ENCODE measurements at regions not wholly inside any gene's neighbourhood (a gene's known extent, or its start where the extent isn't known, plus 50 kb on each side); places are given as distances from the start of the nearest gene placed in this dataset.

DNA sequence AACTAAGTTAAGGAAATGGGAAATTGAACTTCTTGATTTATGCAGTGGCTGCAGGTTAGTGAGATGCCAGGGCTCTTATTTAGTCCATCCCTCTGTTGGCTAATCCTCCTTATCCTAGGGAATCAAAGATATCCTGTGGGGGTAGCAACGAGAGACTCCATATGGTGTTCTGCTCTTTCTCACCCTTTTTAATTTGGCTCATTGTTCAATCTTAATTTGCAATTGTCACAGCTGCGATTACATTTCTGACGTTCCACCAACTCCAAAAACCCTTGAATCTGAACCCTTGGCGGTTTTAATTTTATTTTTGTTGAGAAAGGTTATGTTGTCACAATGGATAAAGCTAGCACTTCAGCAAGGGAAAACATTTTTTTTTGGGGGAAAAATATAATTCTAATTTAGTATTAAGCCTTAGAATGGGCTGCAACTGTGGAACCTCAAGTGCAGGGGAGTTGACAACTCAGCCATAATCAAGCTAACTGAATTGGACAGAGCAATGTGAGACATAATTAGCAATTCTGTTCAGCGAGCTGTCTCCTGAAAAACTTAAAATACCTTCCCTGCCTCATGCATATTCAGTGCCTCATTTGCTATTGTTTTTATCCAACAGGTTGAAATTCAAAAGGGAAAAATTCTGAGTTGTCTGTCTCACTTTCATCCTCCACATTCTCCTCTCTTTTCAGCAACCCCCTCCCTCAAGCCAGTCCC is 91.3 kb downstream of the MAT2B start:
- Histone ChIP-seq H3K9me3 (replicated peaks; ENCODE audit: low read length) (no peaks in the 10 kb centered on the region), H3K27me3 (ENCODE audit: control insufficient read depth, insufficient read depth, low read length) (no peaks in the 10 kb centered on the region), H3K36me3 (ENCODE audit: insufficient read depth, low read length) (no peaks in the 10 kb centered on the region), H3K4me1 (ENCODE audit: control insufficient read depth, insufficient read depth, low read length) (no peaks in the 10 kb centered on the region), H3K9ac (ENCODE audit: low read depth, low read length) (no peak overlapping the region), H3K4me2 (ENCODE audit: low read length) (no peak overlapping the region), H3K4me3 (ENCODE audit: low read length) (no peak overlapping the region)

DNA sequence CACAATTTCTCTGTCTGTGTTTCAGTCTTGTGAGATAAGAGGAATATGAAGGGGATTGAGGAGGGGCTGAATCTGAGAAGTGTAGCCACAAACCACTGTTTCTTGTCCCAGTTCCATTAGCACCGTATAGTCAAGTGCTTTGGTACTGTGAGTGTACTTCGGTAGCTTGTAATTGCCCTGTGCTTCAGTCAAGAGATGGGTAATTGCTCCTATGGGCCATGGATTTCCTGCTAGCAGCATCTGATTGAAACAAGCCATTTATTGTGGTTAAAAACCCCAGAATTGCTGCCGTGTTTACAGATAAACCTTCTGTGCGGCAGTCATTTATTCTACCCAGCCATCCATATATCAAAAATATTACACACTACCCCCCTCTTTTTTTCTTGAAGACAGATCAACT is 98.6 kb downstream of the MAT2B start:
- Histone ChIP-seq H3K4me2 (ENCODE audit: low read length) (no peak overlapping the region), H3K4me1 (ENCODE audit: control insufficient read depth, insufficient read depth, low read length) (no peaks in the 10 kb centered on the region), H3K4me3 (ENCODE audit: low read length) (no peak overlapping the region), H3K36me3 (ENCODE audit: insufficient read depth, low read length) (no peaks in the 10 kb centered on the region), H3K27me3 (ENCODE audit: control insufficient read depth, insufficient read depth, low read length) (no peaks in the 10 kb centered on the region), H3K9ac (ENCODE audit: low read depth, low read length) (no peak overlapping the region), H3K9me3 (replicated peaks; ENCODE audit: low read length) (no peaks in the 10 kb centered on the region)

GRCh38 chr5:163607256-163607655 is 101.8 kb downstream of the MAT2B start:
- Histone ChIP-seq H3K9ac (ENCODE audit: low read depth, low read length) (no peak overlapping the region), H3K27me3 (ENCODE audit: control insufficient read depth, insufficient read depth, low read length) (no peaks in the 10 kb centered on the region), H3K4me3 (ENCODE audit: low read length) (no peak overlapping the region), H3K9me3 (replicated peaks; ENCODE audit: low read length) (no peaks in the 10 kb centered on the region), H3K4me2 (ENCODE audit: low read length) (no peak overlapping the region), H3K36me3 (ENCODE audit: insufficient read depth, low read length) (no peaks in the 10 kb centered on the region), H3K4me1 (ENCODE audit: control insufficient read depth, insufficient read depth, low read length) (no peaks in the 10 kb centered on the region)

GRCh38 chr5:163608621-163609020 is 103.2 kb downstream of the MAT2B start:
- Histone ChIP-seq H3K9me3 (replicated peaks; ENCODE audit: low read length) (no peaks in the 10 kb centered on the region), H3K4me2 (ENCODE audit: low read length) (no peak overlapping the region), H3K36me3 (ENCODE audit: insufficient read depth, low read length) (no peaks in the 10 kb centered on the region), H3K27me3 (ENCODE audit: control insufficient read depth, insufficient read depth, low read length) (no peaks in the 10 kb centered on the region), H3K9ac (ENCODE audit: low read depth, low read length) (no peak overlapping the region), H3K4me1 (ENCODE audit: control insufficient read depth, insufficient read depth, low read length) (no peaks in the 10 kb centered on the region), H3K4me3 (ENCODE audit: low read length) (no peak overlapping the region)

- H3K9ac ChIP-seq (ENCODE audit: low read depth, low read length) = no peak overlapping the region
- H3K9me3 ChIP-seq (replicated peaks; ENCODE audit: low read length) = no peaks in the 10 kb centered on the region
- no peak overlapping the region for H3K4me2 ChIP-seq (ENCODE audit: low read length)
- no peaks in the 10 kb centered on the region for H3K4me1 ChIP-seq (ENCODE audit: control insufficient read depth, insufficient read depth, low read length)
- no peaks in the 10 kb centered on the region for H3K36me3 ChIP-seq (ENCODE audit: insufficient read depth, low read length)
- no peak overlapping the region for H3K4me3 ChIP-seq (ENCODE audit: low read length)
- H3K27me3 ChIP-seq (ENCODE audit: control insufficient read depth, insufficient read depth, low read length) = no peaks in the 10 kb centered on the region
These were observed 104.5 kb downstream of the MAT2B start for GRCh38 chr5:163609910-163610309.

DNA sequence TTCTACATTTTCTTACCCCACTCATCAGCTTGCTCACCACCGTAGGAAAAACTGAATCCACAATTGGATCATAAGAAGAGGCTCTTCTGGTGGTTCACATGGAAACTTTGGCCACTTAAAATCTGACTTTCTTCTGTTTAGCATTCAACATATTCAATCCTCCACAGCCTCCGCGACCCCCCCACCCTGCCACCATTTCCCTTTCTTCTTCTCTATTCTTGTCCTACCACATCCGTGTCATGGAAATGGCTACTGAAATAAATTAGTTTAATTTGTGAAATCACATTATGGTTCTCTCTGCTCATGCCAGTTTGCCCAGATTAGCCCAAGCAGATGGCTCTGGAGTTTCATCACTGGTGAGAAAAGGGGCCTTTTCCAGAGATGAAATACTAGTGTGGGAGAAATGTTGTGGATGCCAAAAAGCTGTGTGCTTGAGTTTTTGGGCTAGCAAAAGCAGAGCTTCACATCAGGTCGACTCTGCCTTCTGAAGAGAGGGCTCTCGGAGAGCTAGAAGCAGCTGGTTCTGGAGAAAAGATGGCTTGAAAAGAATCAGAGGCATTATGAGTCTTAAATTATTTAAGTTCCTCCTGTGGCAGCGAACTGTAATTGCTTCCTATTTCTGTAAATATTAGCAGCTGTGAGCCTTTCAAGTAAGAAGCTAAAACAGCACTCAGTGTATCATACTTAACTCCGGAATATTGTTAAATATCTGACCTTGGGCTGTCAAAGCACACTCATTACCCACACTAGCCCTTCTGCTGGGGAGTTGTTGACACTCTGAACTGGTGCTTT is 107.1 kb downstream of the MAT2B start:
- no peaks in the 10 kb centered on the region for H3K36me3 ChIP-seq (ENCODE audit: insufficient read depth, low read length)
- no peaks in the 10 kb centered on the region for H3K4me1 ChIP-seq (ENCODE audit: control insufficient read depth, insufficient read depth, low read length)
- no peak overlapping the region for H3K9ac ChIP-seq (ENCODE audit: low read depth, low read length)
- no peak overlapping the region for H3K4me3 ChIP-seq (ENCODE audit: low read length)
- H3K27me3 ChIP-seq (ENCODE audit: control insufficient read depth, insufficient read depth, low read length) = no peaks in the 10 kb centered on the region
- no peak overlapping the region for H3K4me2 ChIP-seq (ENCODE audit: low read length)
- no peaks in the 10 kb centered on the region for H3K9me3 ChIP-seq (replicated peaks; ENCODE audit: low read length)

GRCh38 chr5:163613150-163613442 is 107.7 kb downstream of the MAT2B start:
- Histone ChIP-seq H3K36me3 (ENCODE audit: insufficient read depth, low read length) (no peaks in the 10 kb centered on the region), H3K4me2 (ENCODE audit: low read length) (no peak overlapping the region), H3K4me3 (ENCODE audit: low read length) (no peak overlapping the region), H3K4me1 (ENCODE audit: control insufficient read depth, insufficient read depth, low read length) (no peaks in the 10 kb centered on the region), H3K9me3 (replicated peaks; ENCODE audit: low read length) (no peaks in the 10 kb centered on the region), H3K9ac (ENCODE audit: low read depth, low read length) (no peak overlapping the region), H3K27me3 (ENCODE audit: control insufficient read depth, insufficient read depth, low read length) (no peaks in the 10 kb centered on the region)

DNA sequence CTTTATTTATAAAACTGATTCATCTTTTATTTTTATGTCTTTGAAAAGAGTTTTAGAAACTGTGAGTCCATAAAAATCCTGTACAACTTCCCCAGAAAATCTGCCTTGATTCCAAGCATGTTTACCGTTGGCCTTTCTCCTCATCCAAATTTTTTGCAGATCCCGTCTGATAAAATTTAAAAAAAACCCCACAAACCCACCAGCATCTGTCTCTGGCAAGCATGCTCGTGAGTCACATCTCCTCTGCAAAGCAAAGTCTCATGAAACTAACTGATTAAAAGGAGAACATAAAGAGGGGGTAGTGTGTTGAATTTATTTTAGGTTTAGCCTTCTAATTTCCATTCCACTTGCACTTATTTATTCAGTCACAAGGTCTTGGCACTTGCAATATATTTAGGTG is 109.4 kb downstream of the MAT2B start:
- H3K9ac ChIP-seq (ENCODE audit: low read depth, low read length) = no peak overlapping the region
- H3K4me3 ChIP-seq (ENCODE audit: low read length) = no peak overlapping the region
- H3K4me2 ChIP-seq (ENCODE audit: low read length) = no peak overlapping the region
- no peaks in the 10 kb centered on the region for H3K36me3 ChIP-seq (ENCODE audit: insufficient read depth, low read length)
- no peaks in the 10 kb centered on the region for H3K9me3 ChIP-seq (replicated peaks; ENCODE audit: low read length)
- H3K27me3 ChIP-seq (ENCODE audit: control insufficient read depth, insufficient read depth, low read length) = no peaks in the 10 kb centered on the region
- no peaks in the 10 kb centered on the region for H3K4me1 ChIP-seq (ENCODE audit: control insufficient read depth, insufficient read depth, low read length)

- Histone ChIP-seq H3K36me3 (ENCODE audit: insufficient read depth, low read length) (no peaks in the 10 kb centered on the region), H3K27me3 (ENCODE audit: control insufficient read depth, insufficient read depth, low read length) (no peaks in the 10 kb centered on the region), H3K9me3 (replicated peaks; ENCODE audit: low read length) (no peaks in the 10 kb centered on the region), H3K4me2 (ENCODE audit: low read length) (no peak overlapping the region), H3K4me3 (ENCODE audit: low read length) (no peak overlapping the region), H3K4me1 (ENCODE audit: control insufficient read depth, insufficient read depth, low read length) (no peaks in the 10 kb centered on the region), H3K9ac (ENCODE audit: low read depth, low read length) (no peak overlapping the region)
These were observed 114.0 kb downstream of the MAT2B start for GRCh38 chr5:163619273-163619934.

GRCh38 chr5:163619951-163620350 is 114.5 kb downstream of the MAT2B start:
- Histone ChIP-seq H3K4me2 (ENCODE audit: low read length) (no peak overlapping the region), H3K36me3 (ENCODE audit: insufficient read depth, low read length) (no peaks in the 10 kb centered on the region), H3K9me3 (replicated peaks; ENCODE audit: low read length) (no peaks in the 10 kb centered on the region), H3K9ac (ENCODE audit: low read depth, low read length) (no peak overlapping the region), H3K27me3 (ENCODE audit: control insufficient read depth, insufficient read depth, low read length) (no peaks in the 10 kb centered on the region), H3K4me1 (ENCODE audit: control insufficient read depth, insufficient read depth, low read length) (no peaks in the 10 kb centered on the region), H3K4me3 (ENCODE audit: low read length) (no peak overlapping the region)

- H3K4me3 ChIP-seq (ENCODE audit: low read length) = no peak overlapping the region
- no peaks in the 10 kb centered on the region for H3K36me3 ChIP-seq (ENCODE audit: insufficient read depth, low read length)
- H3K4me2 ChIP-seq (ENCODE audit: low read length) = no peak overlapping the region
- H3K27me3 ChIP-seq (ENCODE audit: control insufficient read depth, insufficient read depth, low read length) = no peaks in the 10 kb centered on the region
- H3K9ac ChIP-seq (ENCODE audit: low read depth, low read length) = no peak overlapping the region
- no peaks in the 10 kb centered on the region for H3K9me3 ChIP-seq (replicated peaks; ENCODE audit: low read length)
- H3K4me1 ChIP-seq (ENCODE audit: control insufficient read depth, insufficient read depth, low read length) = no peaks in the 10 kb centered on the region
These were observed 117.4 kb downstream of the MAT2B start for GRCh38 chr5:163622799-163623198.
